Cardiac fibroblast (primary cell): ENCODE measurements at regions not wholly inside any gene's neighbourhood (a gene's known extent, or its start where the extent isn't known, plus 50 kb on each side); places are given as distances from the start of the nearest gene placed in this dataset.
"Not testable (repeated sequence)": the region's sequence is repeated elsewhere in the genome, so short reads cannot be mapped to it uniquely, and the experiment has no call there.

Experiments used
- DNase-seq, 2 donors: peaks; one replicate each; pipeline versions ENCODE4 v3.0.0 to v3.0.0-alpha.2; 2010; ENCODE audit warnings: low read depth in 2 of 2
- H3K4me3 ChIP-seq, 2 donors: replicated peaks in 1 of 2; 1 replicate in 1 of 2; 2 replicates in 1 of 2; pipeline ENCODE4 v1.5.1; 2011; ENCODE audit warnings: low read depth in 2 of 2, low read length in 2 of 2, mild to moderate bottlenecking in 2 of 2, moderate library complexity in 1 of 2
- TF ChIP-seq, protein P1 (sequence below): IDR thresholded peaks from one replicate; pipeline ENCODE4 v1.5.1; 2011; ENCODE audit warnings: low read depth, mild to moderate bottlenecking, low read length, inconsistent platforms

DNA sequence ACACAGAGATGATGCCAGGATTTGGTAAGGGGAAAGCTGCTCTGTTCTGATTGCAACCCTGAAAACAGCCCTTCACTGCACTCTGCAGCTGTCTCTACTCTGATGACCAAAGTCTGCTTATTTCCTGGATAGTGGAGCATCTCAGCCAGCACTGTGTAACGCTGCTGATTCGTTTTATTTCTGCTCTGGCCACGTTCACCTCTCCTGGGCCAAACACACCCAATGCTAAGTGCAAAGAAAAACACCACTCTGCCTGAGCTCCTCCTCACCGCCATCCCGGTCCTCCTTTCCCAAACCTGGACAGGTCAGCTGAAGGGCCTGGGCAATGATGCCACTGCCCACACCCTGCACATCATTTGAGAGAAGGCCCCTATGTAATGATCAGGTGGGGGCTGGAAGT lies 529.3 kb upstream of the B3GAT1 start:
- TF ChIP-seq, protein P1, sequence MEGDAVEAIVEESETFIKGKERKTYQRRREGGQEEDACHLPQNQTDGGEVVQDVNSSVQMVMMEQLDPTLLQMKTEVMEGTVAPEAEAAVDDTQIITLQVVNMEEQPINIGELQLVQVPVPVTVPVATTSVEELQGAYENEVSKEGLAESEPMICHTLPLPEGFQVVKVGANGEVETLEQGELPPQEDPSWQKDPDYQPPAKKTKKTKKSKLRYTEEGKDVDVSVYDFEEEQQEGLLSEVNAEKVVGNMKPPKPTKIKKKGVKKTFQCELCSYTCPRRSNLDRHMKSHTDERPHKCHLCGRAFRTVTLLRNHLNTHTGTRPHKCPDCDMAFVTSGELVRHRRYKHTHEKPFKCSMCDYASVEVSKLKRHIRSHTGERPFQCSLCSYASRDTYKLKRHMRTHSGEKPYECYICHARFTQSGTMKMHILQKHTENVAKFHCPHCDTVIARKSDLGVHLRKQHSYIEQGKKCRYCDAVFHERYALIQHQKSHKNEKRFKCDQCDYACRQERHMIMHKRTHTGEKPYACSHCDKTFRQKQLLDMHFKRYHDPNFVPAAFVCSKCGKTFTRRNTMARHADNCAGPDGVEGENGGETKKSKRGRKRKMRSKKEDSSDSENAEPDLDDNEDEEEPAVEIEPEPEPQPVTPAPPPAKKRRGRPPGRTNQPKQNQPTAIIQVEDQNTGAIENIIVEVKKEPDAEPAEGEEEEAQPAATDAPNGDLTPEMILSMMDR = no peak
- no peak overlapping the region for H3K4me3 ChIP-seq
- no peak for DNase-seq

DNA sequence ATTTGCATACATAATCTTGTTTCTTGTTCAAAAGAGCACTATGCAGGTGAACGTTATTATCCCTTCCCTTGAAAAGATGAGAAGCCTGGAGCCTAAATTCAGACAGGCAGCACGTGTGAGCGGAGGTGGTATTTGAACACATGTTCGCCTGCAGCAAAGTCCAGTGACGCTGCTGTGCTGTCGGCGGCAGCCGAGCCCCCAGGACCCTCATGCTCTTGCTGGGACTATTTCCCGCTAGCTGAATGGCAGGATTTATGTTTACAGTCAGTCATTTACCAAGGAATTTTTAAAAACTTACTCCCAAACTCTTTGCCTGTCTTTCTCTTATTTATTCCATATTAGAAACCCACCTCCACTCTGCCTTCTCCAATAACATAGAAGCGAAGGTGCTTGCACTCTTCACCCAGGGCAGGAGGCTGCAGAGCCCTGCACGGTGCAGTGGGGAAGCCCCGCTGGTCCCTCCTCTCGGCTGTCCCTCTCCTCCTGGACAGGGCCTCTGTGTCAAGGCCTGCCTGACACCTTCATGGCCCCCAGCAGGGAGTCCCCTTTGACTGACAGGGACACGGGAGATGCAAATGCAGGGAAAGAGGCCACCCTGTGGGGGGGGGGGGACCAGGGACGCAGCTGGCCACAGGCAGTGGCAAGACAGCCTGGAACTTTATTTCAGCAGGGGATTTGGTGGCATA lies 528.5 kb upstream of the B3GAT1 start:
- no peak for DNase-seq
- TF ChIP-seq, protein P1 = no peak
- no peak overlapping the region for H3K4me3 ChIP-seq

DNA sequence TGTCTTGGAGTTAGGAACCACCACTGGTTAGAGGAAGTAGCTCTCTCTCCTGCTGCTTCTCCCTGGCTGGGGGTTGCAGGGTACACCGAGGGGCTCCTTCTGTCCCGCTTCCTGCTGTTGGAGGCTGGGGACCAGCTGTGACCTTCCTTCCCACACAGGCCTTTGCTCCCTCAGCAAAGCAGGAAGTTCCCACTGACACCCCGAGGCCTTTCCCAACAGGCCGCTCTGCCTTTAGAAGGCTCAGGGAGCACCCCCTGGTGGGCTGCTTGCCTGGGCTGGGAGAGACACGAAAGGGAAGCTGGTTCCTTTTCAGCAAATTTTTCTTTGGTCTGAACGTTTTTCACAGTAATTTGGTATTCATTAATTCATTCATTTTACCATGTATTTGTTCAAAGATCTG lies 527.9 kb upstream of the B3GAT1 start:
- TF ChIP-seq, protein P1 = no peak
- no peak for DNase-seq
- H3K4me3 ChIP-seq = no peak overlapping the region

DNA sequence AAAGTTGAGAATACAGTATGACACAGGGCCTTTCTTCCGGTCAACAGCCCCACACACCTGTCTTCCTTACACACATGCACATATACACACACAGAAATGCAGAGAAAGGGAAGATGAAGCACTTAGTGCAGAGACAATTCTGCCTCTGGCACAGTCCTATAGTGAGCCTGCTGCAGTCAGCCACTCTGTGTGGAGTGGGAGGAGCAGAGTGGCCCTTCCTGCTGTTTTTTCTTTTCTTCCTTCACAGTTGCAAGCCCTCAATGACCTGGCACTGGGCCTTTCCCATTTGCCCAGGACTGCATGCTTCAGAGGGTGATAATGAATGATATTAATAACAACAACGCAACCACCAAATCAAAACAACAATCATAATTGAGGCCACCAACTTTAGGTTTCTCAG lies 527.0 kb upstream of the B3GAT1 start:
- DNase-seq = no peak
- no peak overlapping the region for H3K4me3 ChIP-seq
- TF ChIP-seq, protein P1 = no peak

DNA sequence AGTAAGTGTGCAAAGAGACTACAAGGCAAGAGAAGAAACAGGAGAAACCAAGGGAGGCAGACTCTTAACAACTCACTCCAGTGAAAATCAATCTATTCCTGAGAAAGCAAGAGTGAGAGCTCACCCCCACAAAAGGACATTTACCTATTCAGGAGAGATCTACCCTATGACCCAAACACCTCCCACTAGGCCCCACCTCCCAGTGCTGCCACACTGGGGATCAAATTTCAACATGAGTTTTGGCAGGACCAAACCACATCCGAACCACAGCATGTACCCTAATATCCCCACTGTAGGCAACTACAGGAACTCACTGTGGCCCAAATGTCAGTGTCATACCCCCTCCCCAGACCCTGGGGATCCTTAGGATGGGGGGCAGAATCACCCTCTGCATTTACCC lies 526.2 kb upstream of the B3GAT1 start:
- DNase-seq = no peak
- TF ChIP-seq, protein P1 = no peak
- no peak overlapping the region for H3K4me3 ChIP-seq

DNA sequence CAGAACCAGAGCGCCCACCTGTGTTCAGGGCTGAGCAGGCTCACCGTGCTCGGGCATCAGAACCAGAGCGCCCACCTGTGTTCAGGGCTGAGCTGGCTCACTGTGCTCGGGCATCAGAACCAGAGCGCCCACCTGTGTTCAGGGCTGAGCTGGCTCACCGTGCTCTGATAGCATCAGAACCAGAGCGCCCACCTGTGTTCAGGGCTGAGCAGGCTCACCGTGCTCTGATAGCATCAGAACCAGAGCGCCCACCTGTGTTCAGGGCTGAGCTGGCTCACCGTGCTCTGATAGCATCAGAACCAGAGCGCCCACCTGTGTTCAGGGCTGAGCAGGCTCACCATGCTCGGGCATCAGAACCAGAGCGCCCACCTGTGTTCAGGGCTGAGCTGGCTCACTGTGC lies 525.2 kb upstream of the B3GAT1 start:
- not testable (repeated sequence) for DNase-seq, H3K4me3 ChIP-seq

DNA sequence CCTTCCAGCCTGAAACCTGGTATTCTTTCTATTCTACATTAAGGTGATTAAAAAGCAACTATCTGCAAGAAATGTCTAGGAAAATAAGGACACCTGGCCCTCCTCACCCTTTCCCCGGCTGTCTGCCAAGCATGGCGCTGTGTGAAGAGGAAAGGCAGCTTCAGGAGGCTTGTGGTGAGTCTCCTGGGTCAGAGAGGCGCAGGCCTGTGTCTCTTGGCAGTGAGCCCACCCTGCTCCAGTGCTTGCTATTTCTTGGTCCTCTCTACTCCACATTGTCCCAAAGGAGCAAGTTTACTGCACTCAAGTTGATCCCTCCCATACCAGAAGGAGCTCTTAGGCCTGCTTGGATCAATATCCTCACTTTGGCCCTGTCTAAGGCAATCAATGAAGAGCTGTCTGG lies 520.7 kb upstream of the B3GAT1 start:
- TF ChIP-seq, protein P1 = no peak
- no peak overlapping the region for H3K4me3 ChIP-seq

More for the DNA sequence above, 520.7 kb upstream of the B3GAT1 start:
- no peak for DNase-seq
